ENCODE measurements at regions not wholly inside any gene's neighbourhood (a gene's known extent, or its start where the extent isn't known, plus 50 kb on each side); places are given as distances from the start of the nearest gene placed in this dataset.

GRCh38 chr5:135750506-135750905 lies 84.0 kb upstream of the SLC25A48 start:
- TF ChIP-seq POLR2AphosphoS5 (IDR thresholded peaks at IDR 0.05) (no peak), CTCF (IDR thresholded peaks at IDR 0.05) (no peak)
